HepG2 (cell line): ENCODE measurements at regions not wholly inside any gene's neighbourhood (a gene's known extent, or its start where the extent isn't known, plus 50 kb on each side); places are given as distances from the start of the nearest gene placed in this dataset.

Experiments
- ATAC-seq: fragments of 200-7000 bp; cut with Tn5 transposase; 3 replicates; pipeline ENCODE4 v1.9.1; 2020; ENCODE audit warnings: mild to moderate bottlenecking, moderate library complexity
- BruUV-seq: library from RNA; stranded (reverse); fragments of 400-500 nt; replicated peaks from 2 replicates; lab custom pipeline; 2021; lab: Mats Ljungman, UMichigan
- CTCF ChIA-PET: fragments of 300-600 bp; formaldehyde crosslinking; extraction: SDS; loops from one replicate; lab custom pipeline; 2021; ENCODE audit warnings: low total read pairs, inconsistent platforms, low intra/inter-chr PET ratio; lab: Yijun Ruan, JAX
- POLR2A ChIA-PET: fragments of 350-600 bp; sonication (Branson Sonifier 250); formaldehyde crosslinking; loops from one replicate; lab custom pipeline; 2020; ENCODE audit warnings: antibody characterized with exemption, inconsistent platforms; lab: Yijun Ruan, JAX
- DNase-seq: peaks from one replicate; pipeline ENCODE4 v3.0.0-alpha.2; 2015; ENCODE audit warnings: low spot score
- FAIRE-seq: peaks from 3 replicates; lab custom pipeline; 2011; peaks lifted over from hg19 to GRCh38; lab: Jason Lieb, UNC
- H2AFZ ChIP-seq: one replicate; pipeline ENCODE4 v1.6.1; 2011; ENCODE audit warnings: low read length, inconsistent platforms
- H3K27ac ChIP-seq: fragments of 300-600 bp; 3 replicates; pipeline ENCODE4 v1.8.0; 2011; ENCODE audit warnings: mixed run types, mild to moderate bottlenecking, mixed read lengths, low read length, inconsistent platforms; ENCODE audit not compliant: insufficient read depth; ENCODE audit errors: extremely low read length
- H3K27me3 ChIP-seq, 2 experiments: fragments of 200-600 bp in 1 of 2; 2 replicates in 1 of 2; 3 replicates in 1 of 2; pipeline versions ENCODE4 v1.6.0 to v1.8.0; 2011; ENCODE audit warnings: low read length in 2 of 2, mild to moderate bottlenecking in 2 of 2, moderate library complexity in 2 of 2, inconsistent platforms in 1 of 2; ENCODE audit not compliant: insufficient read depth in 2 of 2, control insufficient read depth in 1 of 2
- H3K36me3 ChIP-seq, 2 experiments: fragments of 200-600 bp in 1 of 2; replicated peaks in 1 of 2; 2 replicates in 1 of 2; 3 replicates in 1 of 2; pipeline versions ENCODE4 v1.5.1 to v1.8.0; 2011; ENCODE audit warnings: low read length in 2 of 2, inconsistent platforms in 1 of 2; ENCODE audit not compliant: insufficient read depth in 2 of 2, control insufficient read depth in 1 of 2
- H3K4me1 ChIP-seq: 2 replicates; pipeline ENCODE4 v1.5.1; 2012; ENCODE audit warnings: low read length, inconsistent platforms; ENCODE audit not compliant: insufficient read depth
- H3K4me2 ChIP-seq: 2 replicates; pipeline ENCODE4 v1.6.0; 2011; ENCODE audit warnings: low read depth, low read length, inconsistent platforms
- H3K4me3 ChIP-seq, 3 experiments: fragments of 200-600 bp in 1 of 3; sonication (generic), shearing (Covaris generic) in 1 of 3; replicated peaks in 1 of 3; 2 replicates each; pipeline ENCODE4 v1.5.1; 2011 to 2016; ENCODE audit warnings: low read length in 3 of 3, inconsistent platforms in 2 of 3, low read depth in 2 of 3, mild to moderate bottlenecking in 2 of 3, control low read depth in 1 of 3, mixed read lengths in 1 of 3; ENCODE audit not compliant: insufficient read depth in 1 of 3
- H3K79me2 ChIP-seq: one replicate; pipeline ENCODE4 v1.6.1; 2011; ENCODE audit warnings: low read length, inconsistent platforms; ENCODE audit not compliant: insufficient read depth
- H3K9ac ChIP-seq: 2 replicates; pipeline ENCODE4 v1.6.0; 2011; ENCODE audit warnings: mild to moderate bottlenecking, low read depth, low read length, inconsistent platforms; ENCODE audit not compliant: insufficient read depth
- H3K9me3 ChIP-seq: 2 replicates; pipeline ENCODE4 v1.5.1; 2012; ENCODE audit warnings: mild to moderate bottlenecking, low read length
- H4K20me1 ChIP-seq: 2 replicates; pipeline ENCODE4 v1.6.0; 2011; ENCODE audit warnings: inconsistent platforms, mild to moderate bottlenecking, low read length, moderate library complexity; ENCODE audit not compliant: insufficient read depth
- ADNP ChIP-seq: sonication (generic); formaldehyde crosslinking; IDR thresholded peaks from 2 replicates; pipeline ENCODE4 v1.4.0; 2020; ENCODE audit warnings: missing genetic modification reagents
- ARID2 ChIP-seq: sonication (generic); formaldehyde crosslinking; IDR thresholded peaks from 2 replicates; pipeline ENCODE4 v1.8.1; 2022; ENCODE audit warnings: mild to moderate bottlenecking, missing genetic modification reagents, borderline replicate concordance
- CEBPB ChIP-seq: IDR thresholded peaks from 2 replicates; pipeline ENCODE4 v1.6.1; 2011; ENCODE audit warnings: low read depth, low read length, improper control_type of control experiment, borderline replicate concordance
- DMAP1 ChIP-seq: IDR thresholded peaks from 2 replicates; pipeline ENCODE4 v1.6.1; 2016
- DNMT1 ChIP-seq: sonication (generic); formaldehyde crosslinking; IDR thresholded peaks from 2 replicates; pipeline ENCODE4 v1.5.1; 2020; ENCODE audit warnings: mild to moderate bottlenecking, missing genetic modification reagents
- HDAC6 ChIP-seq: fragments of 200-600 bp; sonication (generic); IDR thresholded peaks from 2 replicates; pipeline ENCODE4 v1.7.0; 2017; ENCODE audit warnings: mild to moderate bottlenecking, antibody characterized with exemption, low read length, low read depth
- HOXA7 ChIP-seq: sonication (generic); formaldehyde crosslinking; IDR thresholded peaks from 2 replicates; pipeline ENCODE4 v1.8.1; 2022; ENCODE audit warnings: mild to moderate bottlenecking, missing genetic modification reagents, moderate library complexity
- MBD4 ChIP-seq: IDR thresholded peaks from 2 replicates; pipeline ENCODE4 v1.6.1; 2012; ENCODE audit warnings: low read length, inconsistent platforms, borderline replicate concordance
- MIER2 ChIP-seq: IDR thresholded peaks from 2 replicates; pipeline ENCODE4 v1.6.1; 2016; ENCODE audit warnings: missing biosample characterization, missing genetic modification reagents
- SALL1 ChIP-seq: sonication (generic); formaldehyde crosslinking; IDR thresholded peaks from 2 replicates; pipeline ENCODE4 v1.8.0; 2022; ENCODE audit warnings: mild to moderate bottlenecking, missing genetic modification reagents
- ZNF253 ChIP-seq: sonication (generic); formaldehyde crosslinking; IDR thresholded peaks from 2 replicates; pipeline ENCODE4 v1.8.0; 2022; ENCODE audit warnings: mild to moderate bottlenecking, missing genetic modification reagents, borderline replicate concordance
- ZNF280B ChIP-seq: sonication (generic); formaldehyde crosslinking; IDR thresholded peaks from 2 replicates; pipeline ENCODE4 v1.5.0; 2020; ENCODE audit warnings: missing genetic modification reagents, mild to moderate bottlenecking, borderline replicate concordance
- ZNF550 ChIP-seq: sonication (generic); formaldehyde crosslinking; IDR thresholded peaks from 2 replicates; pipeline ENCODE4 v1.4.0; 2020; ENCODE audit warnings: mild to moderate bottlenecking, missing genetic modification reagents, borderline replicate concordance
- WGBS: methylation state at CpG from one replicate; pipeline ENCODE4 v1.1.6; 2017; ENCODE audit warnings: low lambda C conversion rate; 5-methylcytosine and 5-hydroxymethylcytosine counted together
- in situ Hi-C: cut with HindIII; loops from 2 replicates; pipeline ENCODE4 v1.10.0; 2017; ENCODE audit warnings: low pct_unique_long_range_greater_than_20kb; ENCODE audit not compliant: extremely low pct_ligation_motif_present
- intact Hi-C: fragments of 100-400 bp; cut with micrococcal nuclease; formaldehyde crosslinking; loops from one replicate; pipeline ENCODE4 v1.10.0; 2022; ENCODE audit not compliant: unreplicated experiment
- TF ChIP-seq, protein P1 (sequence below): sonication (generic); formaldehyde crosslinking; IDR thresholded peaks from 2 replicates; pipeline ENCODE4 v1.5.0; 2020; ENCODE audit warnings: mild to moderate bottlenecking, missing genetic modification reagents, borderline replicate concordance

- Histone ChIP-seq H3K27ac (no peak overlapping the region), H3K9me3 (peaks cover 74% of the 10 kb centered on the region), H3K79me2 (no peaks in the 10 kb centered on the region), H3K4me1 (no peaks in the 10 kb centered on the region), H3K36me3 (no peaks in the 10 kb centered on the region), H3K27me3 (no peaks in the 10 kb centered on the region), H2AFZ (no peak overlapping the region), H3K4me3 (no peak overlapping the region), H3K9ac (no peak overlapping the region), H4K20me1 (no peaks in the 10 kb centered on the region), H3K4me2 (no peak overlapping the region)
- BruUV-seq = no TSS peak
- no peak for DNase-seq
- no peak for FAIRE-seq
- intact Hi-C loops (no loop called here), in situ Hi-C loops (no loop called here)
- TF ChIP-seq MBD4 (no peak), ADNP (CRISPR knock-in tag) (no peak), DNMT1 (no peak), CEBPB (no peak), HOXA7 (CRISPR knock-in tag) (no peak), MIER2 (no peak), ZNF550 (CRISPR knock-in tag) (no peak), ZNF253 (CRISPR knock-in tag) (no peak), HDAC6 (no peak), DMAP1 (CRISPR knock-in tag) (no peak), SALL1 (no peak), ZNF280B (CRISPR knock-in tag) (no peak), ARID2 (CRISPR knock-in tag) (no peak)
- TF ChIP-seq, protein P1, sequence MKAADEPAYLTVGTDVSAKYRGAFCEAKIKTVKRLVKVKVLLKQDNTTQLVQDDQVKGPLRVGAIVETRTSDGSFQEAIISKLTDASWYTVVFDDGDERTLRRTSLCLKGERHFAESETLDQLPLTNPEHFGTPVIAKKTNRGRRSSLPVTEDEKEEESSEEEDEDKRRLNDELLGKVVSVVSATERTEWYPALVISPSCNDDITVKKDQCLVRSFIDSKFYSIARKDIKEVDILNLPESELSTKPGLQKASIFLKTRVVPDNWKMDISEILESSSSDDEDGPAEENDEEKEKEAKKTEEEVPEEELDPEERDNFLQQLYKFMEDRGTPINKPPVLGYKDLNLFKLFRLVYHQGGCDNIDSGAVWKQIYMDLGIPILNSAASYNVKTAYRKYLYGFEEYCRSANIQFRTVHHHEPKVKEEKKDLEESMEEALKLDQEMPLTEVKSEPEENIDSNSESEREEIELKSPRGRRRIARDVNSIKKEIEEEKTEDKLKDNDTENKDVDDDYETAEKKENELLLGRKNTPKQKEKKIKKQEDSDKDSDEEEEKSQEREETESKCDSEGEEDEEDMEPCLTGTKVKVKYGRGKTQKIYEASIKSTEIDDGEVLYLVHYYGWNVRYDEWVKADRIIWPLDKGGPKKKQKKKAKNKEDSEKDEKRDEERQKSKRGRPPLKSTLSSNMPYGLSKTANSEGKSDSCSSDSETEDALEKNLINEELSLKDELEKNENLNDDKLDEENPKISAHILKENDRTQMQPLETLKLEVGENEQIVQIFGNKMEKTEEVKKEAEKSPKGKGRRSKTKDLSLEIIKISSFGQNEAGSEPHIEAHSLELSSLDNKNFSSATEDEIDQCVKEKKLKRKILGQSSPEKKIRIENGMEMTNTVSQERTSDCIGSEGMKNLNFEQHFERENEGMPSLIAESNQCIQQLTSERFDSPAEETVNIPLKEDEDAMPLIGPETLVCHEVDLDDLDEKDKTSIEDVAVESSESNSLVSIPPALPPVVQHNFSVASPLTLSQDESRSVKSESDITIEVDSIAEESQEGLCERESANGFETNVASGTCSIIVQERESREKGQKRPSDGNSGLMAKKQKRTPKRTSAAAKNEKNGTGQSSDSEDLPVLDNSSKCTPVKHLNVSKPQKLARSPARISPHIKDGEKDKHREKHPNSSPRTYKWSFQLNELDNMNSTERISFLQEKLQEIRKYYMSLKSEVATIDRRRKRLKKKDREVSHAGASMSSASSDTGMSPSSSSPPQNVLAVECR (CRISPR knock-in tag) = no peak
- ChIA-PET CTCF (no interaction called here), POLR2A (no interaction called here)
- 6% methylated on average over 1 of the region's 1 CpG for WGBS
- no peak for ATAC-seq
Measured at GRCh38 chr21:23215261-23215660, 2217.1 kb downstream of the NCAM2 start.
